NCI-H524 (cell line): ENCODE measurements at regions not wholly inside any gene's neighbourhood (a gene's known extent, or its start where the extent isn't known, plus 50 kb on each side); places are given as distances from the start of the nearest gene placed in this dataset.

Experiments
- DNase-seq, 2 experiments: peaks; one replicate each; lab custom pipeline; 2025; lab: John Stamatoyannopoulos, UW

DNA sequence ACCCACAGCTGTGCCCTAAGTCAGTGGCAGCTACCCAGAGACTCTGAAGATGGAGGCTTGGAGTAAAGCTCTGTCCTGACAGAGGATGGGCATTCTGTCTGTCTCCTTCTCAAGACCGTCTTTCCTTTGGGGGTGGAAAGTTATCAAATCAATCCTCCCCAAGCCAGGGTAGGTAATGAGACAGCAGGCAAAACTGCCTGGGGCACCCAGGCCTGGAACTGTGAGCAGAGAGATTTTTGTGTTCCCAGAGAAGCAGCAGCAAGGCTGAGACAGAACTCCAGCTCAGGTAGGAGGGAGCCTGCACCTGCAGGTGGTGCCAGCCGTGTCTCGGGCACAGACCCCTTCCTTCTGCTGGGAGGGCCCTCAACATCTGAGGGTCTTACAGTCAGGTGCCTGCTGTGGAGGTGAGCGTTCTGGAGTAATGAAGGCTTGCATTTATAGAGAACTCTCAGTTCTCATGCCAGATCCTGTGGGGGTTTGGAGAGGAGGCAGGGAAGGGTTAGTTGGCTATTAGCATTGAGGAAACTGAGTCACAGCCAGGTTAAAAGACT, 95.6 kb downstream of the RIPK4 start:
- no peak for DNase-seq

DNA sequence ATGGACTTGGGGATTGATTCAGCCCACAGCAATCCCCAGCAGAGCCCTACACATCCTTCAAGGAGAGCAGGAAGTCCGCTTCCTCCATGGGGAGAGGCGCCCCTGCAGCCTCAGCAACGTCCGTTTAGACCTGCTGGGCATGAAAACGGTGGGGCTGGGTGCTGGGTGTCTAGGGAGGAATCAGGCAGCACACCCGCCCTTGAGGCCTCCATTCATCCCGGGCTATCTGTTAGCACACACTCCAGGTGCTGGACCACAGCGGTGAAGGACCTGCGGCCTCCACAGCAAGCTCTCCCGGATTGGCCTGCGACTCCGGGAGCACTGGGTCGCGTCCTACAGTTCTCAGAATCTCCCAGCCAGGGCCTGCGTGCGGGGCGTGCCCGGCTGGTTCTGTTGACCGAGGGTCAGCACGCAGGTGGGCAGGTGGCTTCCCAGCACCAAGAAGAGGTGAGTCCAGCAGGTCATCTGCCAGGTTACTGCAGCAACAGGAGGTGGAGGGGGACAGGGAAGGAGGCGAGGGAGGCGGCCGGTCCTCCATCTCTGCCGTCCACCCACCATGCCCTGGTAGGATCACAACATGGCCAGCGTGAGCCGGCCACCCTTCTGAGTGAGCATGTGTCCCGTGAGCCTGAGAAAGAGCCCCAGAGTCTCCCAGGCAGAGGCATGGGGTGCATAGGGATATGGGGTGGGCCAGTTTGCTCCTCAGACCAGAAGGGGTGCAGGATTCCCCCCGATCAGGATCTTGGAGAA, 96.6 kb downstream of the RIPK4 start:
- no peak for DNase-seq

DNA sequence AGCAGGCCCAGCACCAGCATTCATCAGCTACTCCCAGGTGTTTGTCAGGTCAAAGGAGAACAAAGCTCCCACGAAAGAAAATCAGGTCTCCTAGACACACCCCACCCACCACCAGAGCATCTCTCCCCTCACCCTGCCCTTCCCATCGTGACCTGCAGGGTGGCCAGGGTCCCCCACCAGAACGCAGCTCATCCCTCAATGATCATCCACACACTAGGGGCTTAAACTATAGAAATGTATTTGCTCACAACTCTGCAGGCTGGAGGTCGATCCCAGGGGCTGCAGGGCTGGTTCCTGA, 97.4 kb downstream of the RIPK4 start:
- no peak for DNase-seq

DNA sequence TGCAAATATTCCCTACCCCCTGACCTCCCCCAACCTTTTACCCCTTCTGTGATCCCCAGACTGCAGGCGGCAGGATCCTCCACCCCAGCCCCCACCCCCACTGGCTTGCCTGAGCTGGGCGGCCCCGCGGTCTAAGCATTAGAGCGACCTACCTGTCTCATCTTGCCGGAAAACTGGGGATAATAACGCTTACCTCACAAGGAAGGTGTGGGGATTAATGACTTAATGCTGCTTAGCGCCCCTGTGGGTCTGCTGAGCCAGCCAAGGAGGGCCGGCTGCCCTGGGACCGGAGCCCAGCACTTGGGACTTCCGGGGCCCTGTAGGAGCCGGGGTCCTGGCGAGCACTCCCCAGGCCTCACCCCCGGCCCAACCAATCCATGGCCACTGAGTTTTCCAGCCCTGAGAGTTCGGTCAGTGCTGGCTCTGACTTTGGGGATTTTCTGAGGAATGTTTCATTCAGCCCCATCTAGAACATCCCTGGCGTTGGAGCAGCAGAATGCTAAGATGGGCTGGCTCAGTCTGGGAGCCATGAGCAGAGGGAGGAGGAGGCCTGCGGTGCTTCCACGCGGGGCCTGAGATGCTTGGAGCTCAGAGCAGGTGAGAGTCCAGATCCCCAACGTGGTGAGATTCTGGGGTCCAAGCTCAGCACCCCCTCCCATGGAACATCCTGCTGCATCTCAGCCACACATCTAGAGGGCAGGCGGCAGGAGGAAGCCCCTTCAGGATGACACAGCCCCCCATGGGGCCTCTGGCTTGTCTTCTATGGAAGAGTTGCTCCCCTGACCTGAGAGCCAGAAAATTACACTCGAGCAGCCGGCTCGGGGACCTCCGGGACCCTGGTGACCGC, 97.9 kb downstream of the RIPK4 start:
- DNase-seq = no peak

DNA sequence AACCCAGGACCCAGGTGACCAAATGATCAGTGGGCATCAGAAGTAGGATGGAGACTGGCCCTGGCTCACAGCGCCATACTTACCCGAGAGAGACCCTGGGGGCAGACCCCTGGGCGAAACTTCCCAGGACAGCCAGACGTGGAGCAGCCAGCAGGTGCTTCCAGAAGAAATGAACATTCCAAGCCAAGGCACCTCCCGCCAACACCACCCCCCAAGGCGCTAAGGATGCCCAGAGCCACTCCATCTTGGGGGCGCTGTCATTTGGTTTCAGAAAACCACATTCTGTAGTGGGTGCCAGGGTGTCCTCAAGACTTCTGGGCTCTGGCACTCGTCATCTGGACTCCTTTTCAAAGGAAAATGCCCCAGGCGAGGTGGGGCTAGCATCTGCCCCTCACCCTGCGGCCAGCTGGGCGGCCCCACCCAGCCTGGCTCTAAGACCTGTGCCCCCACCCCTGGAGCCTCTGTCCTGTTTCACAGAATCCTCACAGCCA, 98.8 kb downstream of the RIPK4 start:
- DNase-seq = no peak

DNA sequence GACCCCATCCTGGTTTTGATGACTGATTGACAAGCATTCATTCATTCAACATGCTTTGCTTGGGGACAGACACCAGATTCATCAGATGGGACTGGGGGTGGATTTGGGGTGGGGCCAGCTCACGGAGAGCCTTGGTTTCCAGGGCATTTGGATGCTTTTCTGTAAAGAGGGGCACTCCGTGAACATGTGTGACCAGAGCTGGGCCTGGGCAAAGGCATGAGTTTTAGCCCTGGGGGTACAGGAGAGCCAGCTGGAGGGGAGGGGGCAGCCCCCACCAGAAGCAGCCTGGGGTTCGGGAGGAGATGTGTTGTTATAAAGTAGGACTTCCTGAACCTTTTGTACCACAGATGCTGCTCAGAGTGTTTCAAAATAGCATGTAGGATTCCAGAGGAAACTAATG, 99.7 kb downstream of the RIPK4 start:
- no peak for DNase-seq

DNA sequence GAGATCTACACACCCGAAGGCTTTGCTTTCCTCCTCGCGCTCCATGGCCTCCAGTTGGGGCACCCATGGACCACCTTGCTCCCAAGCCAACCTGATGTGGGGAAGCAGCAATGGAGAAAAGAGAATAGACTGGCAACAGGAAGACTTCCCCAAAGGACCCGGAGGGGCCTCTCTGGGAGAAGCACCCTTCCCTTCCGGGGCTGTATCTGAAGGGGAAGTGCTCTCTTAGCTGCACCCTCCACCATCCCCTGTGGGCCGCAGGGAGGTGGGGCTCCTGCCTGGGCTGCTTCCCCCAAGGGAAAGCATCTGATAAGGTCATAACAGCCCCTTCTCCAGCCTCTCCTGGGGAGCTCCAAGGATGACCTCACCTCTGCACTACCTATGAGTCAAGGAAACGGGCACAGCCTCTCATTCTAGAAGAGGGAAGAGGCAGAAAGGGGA, 100.2 kb downstream of the RIPK4 start:
- DNase-seq = no peak

DNA sequence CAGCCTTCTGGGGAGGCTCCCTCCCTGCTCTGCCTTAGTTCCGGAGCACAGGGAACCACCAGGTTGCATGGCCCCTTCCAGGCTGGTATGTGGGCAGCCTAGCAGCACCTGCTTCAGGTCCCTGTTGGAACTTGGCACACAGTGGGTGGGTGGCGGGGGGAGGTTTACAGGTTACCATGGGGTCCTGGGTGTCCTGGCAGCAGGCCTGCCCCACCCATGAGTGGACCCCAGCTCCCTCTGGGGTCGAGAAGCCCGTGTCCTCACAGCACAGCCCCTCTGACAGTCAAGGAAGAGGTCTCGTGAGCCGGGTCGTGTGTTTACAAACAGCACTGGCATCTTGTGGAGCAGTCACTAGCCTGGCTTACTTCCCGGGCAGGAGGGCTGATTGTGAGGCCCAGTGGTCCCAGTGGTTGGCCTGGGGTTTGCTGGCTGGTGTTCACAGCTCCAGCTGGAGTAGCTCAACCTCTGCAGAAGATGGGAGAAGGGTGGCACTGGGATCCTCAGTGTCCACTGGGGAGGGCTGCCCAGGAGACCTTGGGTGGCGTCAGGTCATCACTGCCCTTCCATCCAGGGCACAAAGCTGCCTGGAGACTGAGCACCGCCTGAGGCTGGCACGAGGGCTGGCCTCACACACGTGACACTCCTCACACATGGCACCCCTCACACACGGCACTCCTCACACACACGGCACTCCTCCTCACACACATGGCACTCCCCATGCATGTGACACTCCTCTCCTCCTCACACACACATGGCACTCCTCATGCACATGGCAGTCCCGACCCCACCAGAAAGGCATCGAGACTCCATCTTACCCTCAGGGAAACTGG, 100.9 kb downstream of the RIPK4 start:
- no peak for DNase-seq

DNA sequence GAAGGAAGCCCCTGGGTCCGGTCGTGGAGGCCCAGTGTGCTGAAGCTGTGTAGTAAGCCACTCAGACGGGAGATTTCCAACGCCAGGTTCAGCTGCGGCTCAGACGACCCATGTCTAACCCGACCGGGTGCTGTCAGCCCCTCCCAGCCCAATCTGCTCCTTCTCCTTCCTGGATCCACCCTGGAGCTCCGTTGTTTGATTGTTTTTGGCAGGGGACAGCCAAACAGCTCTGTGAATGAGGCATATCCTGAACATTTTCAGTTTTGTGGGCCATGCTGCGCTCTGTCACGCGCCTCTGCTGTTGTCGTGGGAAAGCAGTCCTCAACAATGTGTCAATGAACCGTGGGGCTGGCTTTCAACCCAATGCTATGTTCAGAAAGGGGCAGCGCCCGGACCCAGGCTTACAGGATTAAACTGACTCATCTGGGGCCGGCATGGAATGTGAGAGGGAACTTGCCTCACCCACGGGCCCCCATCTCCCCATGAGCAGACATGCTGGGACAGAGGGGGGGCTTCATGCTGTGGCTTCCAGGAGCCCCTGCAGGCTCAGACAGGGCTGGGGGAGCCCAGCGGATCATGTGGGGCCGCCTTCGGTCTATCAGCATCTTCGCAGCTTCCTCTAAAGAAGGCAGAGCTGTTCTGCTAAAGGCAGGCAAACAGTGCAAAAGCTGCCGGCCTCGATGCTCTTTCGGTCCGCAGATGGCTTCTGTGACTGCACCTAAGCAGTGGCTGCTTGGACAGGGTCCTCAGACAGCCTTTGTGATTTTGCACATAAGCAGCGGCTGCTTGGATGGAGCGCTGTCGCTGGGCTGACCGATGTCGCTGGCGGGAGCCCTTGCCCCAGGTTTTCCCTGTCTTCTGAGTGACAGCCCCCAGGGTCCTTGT, 101.7 kb downstream of the RIPK4 start:
- DNase-seq = no peak

DNA sequence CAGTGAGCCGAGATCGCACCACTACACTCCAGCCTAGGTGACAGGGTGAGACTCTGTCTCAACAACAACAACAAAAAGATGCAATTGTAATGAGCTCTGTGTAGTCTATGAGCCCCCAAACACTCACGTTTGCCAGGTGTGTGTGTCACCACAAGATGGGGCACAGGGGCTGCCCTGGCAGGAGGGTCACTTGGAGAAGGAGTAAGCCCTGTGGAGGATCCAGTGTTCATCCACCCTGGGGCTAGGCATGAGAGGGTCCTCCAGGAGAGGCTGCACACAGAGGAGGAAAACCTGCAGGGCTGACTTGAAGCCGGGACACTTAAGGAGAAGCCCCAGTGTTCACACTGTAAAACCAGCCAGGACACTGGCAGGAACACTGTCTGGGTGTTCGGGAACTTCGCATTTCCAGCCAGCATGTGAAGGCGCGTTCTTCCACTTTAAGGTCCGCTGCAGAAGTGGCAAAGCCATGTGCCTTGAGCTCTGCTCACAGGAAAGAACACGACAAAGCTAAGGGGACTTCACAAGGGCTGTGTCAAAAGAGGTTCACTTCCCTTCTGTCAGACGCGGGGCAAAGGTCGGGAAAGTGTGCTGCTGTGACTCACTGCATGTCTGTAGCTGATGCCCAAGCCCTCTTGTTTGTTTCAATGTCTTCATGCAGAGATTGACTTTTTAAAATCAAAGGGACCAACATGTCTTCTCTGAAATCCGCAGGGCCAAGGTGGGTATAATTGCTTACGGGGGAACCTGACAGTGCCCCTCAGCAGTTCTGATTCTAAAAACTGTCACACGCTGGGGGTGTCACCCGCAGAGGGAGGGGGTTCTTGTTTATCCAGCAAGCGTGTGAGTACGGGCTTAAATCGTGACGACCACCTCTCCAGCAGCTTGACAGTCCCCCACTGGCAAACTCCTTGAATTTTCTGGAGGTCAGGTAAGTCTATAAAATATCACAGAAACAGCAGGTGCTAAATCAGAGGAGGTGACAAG, 102.8 kb downstream of the RIPK4 start:
- no peak for DNase-seq

DNA sequence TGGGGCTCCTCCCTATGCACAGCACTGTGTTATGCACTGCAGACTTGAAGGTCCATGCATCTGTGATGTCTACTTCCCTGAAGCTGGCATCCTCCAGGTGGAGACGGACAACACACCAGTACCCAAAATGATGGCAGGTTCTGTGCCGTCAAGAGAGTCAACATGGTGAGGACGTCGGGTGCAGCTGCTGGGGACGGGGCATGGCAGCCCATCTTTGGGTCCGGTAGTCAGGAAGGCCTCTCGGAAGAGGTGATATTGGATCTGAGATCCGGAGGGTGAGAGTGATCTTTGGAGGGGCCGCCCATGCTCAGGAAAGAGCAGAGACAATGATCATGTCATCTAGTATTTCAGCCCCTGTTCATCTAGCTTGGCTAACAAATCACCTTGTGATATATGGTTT, 104.1 kb downstream of the RIPK4 start:
- no peak for DNase-seq

DNA sequence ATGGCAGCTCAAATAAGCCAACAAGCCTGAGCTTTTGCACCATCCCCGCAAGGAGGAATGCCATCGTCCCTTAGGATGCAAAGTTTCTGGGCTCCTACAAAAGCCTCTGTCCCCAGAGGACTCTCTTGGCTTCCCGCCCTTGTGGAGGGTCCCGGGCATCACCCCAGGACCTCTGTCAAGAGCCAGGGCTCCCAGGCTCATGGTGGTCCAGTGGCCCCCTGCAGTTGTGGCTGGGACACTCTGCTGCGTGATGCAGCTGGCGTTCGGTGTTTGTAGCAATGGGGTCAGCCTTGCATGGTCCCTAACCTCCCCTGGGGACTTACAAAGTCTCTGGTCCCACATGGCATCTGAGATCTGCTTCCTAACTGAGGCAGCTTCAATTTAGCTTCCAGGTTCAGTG, 104.7 kb downstream of the RIPK4 start:
- DNase-seq = no peak

DNA sequence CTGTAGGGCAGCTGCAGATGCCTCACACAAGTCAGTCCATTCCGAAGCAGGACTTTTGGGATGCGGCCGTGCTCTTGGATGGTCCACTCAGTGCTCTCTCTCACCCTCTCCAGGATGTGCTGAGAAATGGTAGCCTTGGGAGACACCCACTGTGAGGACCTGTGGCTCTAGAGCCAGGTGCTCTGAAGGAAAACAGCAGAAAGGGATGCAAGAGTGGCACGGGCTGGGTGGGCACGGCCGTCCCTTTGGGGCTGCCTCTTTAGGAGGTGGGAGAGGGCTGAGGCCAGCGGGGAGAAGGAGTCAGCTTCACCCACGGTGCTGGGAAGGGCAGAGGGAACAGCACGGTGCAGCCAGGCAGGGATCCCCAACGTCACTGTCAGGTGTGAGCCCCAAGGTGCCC, 106.1 kb downstream of the RIPK4 start:
- no peak for DNase-seq

DNA sequence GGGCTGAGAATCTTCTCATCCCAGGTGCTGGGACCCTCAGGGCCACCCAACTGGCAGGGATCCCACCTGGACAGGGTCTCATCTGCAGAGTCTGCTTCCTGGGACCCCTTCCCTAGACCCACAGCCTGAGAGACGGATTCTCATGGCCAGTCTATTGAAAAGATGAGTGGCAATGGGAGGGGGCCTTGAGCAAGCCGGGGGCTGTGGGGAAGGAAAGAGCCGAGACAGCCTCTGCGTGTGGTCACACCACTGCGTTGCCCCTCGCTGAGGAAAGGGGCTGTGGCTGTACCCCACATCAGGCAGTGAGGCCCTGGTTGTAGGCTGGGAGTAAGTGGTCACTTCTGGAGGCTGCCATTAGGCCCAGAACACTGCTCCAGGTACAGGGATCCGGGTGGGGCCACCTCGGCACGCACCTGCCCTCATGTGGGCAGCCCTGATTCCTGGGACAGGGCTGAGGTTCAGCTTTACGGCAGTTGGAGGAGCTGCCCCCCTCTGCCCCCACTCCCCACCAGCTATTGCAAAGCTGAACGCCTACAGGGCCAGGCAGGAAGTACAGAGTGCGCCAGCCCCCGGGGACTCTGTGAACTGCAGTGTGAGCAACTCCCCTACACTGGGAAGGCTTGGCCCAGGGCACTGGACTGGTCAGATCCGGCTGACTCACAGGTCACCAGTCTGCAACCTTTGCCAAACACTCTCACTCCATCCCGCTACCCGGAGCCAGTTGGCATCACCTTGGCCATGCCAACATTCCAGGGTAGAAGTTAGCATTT, 106.9 kb downstream of the RIPK4 start:
- no peak for DNase-seq

DNA sequence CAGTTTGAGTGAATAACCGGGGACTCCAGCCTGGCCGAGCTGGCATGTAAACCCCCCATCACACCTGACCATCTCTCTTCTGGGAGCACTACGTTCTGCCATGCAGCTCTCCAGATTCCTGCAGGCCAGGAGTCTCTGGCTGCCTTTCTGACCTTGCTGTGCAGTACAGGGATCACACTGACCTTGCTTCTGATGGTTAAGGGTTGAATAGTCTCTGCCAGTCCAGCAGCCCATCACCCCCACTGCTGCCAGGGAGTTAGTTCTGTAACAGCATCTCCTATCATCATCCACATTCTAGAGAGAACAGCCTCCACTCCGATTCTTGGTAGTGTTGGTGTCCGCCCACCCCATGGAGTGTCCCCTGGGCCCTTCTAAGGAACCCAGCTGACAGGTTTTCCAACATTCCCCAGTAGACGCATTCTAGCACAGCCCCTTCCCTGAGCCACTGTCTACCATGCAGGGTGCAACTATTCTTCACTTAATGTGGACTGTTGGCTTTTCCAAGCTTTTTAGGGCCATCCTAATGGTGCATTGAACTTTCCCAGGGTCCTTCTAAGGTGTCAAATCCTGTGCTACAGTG, 109.8 kb downstream of the RIPK4 start:
- DNase-seq = no peak

DNA sequence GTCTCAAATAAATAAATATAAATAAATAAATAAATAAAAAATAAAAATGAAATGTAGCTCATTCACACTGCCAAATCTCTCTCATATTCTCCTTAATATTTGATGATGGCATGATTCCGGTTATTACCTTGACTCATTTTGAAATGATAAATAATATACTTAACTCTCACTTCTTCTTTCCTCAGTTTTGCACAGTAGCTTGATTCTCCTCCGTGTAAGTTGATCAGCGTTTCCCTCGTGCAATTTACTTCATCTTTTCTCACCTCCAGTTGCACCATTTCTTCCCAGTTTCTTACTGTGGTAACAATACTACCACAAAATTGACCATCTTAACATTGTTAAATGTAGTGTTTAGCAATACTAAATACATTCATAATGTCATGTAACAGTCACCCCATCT, 111.6 kb downstream of the RIPK4 start:
- DNase-seq = no peak

DNA sequence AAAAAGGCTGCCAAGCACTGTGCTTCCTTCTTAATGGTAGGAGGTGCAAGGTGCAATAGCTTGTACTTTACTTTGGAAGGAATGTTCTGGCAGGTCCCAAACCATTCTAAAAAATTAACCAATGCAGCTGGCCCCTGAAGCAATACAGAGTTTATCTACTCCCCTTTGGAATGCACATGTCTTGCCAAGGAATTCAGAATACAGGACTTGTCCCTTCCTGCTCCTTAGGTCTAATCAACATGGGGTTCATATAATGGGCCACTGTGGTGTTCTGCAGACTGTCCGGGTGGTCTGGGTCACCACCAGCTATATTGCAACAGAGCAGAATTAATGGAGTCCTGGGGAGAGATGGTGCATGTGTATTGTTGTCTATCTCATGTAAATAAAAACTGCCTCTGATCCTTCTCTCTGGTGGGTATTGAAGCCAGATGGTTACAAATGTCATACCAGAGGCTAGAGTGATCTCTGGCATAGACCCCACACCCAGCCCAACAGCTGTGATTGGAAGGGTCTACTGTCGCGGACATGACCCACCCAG, 112.8 kb downstream of the RIPK4 start:
- DNase-seq = no peak

DNA sequence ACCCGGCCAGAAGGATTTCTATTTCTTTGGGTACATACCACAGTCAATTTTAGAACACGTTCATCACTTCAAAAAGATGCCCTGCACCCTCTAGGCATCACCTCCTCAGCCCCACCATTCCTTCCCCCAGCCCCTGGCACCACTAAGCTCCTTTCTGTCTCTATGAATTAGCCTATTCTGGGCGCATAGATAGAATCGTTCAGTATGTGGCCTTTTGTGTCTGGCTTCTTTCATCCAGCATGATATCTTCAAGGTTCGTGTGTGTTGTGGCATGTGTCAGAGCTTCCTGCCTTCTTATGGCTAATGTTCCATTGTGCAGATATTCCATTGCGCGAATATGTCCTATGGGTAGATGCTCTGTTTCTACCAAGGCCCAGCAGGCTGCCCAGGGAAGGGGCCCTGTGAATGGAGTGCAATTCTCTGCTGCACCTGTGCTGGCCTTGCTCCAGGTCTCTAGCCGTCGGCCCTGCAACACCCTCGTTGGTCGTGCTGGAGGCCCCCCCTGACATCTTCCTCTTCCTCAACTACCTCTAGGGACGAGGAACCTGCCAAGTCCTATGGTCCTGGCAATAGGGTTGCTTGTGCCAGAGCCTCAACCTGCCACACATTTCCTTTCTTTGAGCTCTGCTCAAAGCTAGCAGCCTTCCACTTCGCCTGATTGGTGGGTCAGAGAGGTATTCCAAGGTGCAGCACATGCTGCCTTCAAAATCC, 113.5 kb downstream of the RIPK4 start:
- no peak for DNase-seq
